H1 (cell line): ENCODE measurements at regions not wholly inside any gene's neighbourhood (a gene's known extent, or its start where the extent isn't known, plus 50 kb on each side); places are given as distances from the start of the nearest gene placed in this dataset.

ENCODE experiments used
- CTCF ChIA-PET: fragments of 300-600 bp; sonication (Branson Sonifier 250); formaldehyde crosslinking; loops from one replicate; lab custom pipeline; 2021; ENCODE audit not compliant: partially characterized antibody; lab: Charles Lee
- POLR2A ChIA-PET: fragments of 300-600 bp; sonication (Branson Sonifier 250); formaldehyde crosslinking; loops from one replicate; lab custom pipeline; 2021; ENCODE audit warnings: inconsistent platforms; ENCODE audit not compliant: partially characterized antibody; lab: Charles Lee
- DNase-seq, 2 experiments: peaks; one replicate each; pipeline versions ENCODE4 v3.0.0 to v3.0.0-alpha.2; 2010 to 2022; ENCODE audit warnings: low spot score in 2 of 2, low read depth in 1 of 2, mixed read lengths in 1 of 2
- FAIRE-seq: peaks from 2 replicates; lab custom pipeline; 2011; peaks lifted over from hg19 to GRCh38; lab: Jason Lieb, UNC
- H2AFZ ChIP-seq: 2 replicates; pipeline ENCODE4 v1.8.1; 2012; ENCODE audit warnings: low read length, inconsistent platforms
- H2AK5ac ChIP-seq: 2 replicates; pipeline ENCODE4 v1.6.1; 2013; ENCODE audit warnings: low read depth, low read length
- H2BK120ac ChIP-seq: replicated peaks from 2 replicates; pipeline ENCODE3; 2013; ENCODE audit warnings: low read depth, low read length, inconsistent platforms
- H2BK12ac ChIP-seq: 2 replicates; pipeline ENCODE4 v1.6.1; 2013; ENCODE audit warnings: low read depth, low read length
- H2BK15ac ChIP-seq: 2 replicates; pipeline ENCODE4 v1.6.1; 2013; ENCODE audit warnings: low read length
- H2BK20ac ChIP-seq: 2 replicates; pipeline ENCODE4 v1.6.1; 2013; ENCODE audit warnings: low read length
- H2BK5ac ChIP-seq: 2 replicates; pipeline ENCODE4 v1.6.1; 2013; ENCODE audit warnings: low read depth, low read length
- H3K14ac ChIP-seq: 2 replicates; pipeline ENCODE4 v1.6.1; 2013; ENCODE audit warnings: inconsistent platforms; ENCODE audit not compliant: insufficient read length
- H3K18ac ChIP-seq: 2 replicates; pipeline ENCODE4 v1.6.1; 2013; ENCODE audit warnings: low read length; ENCODE audit errors: extremely low read depth
- H3K23ac ChIP-seq: 2 replicates; pipeline ENCODE4 v1.6.1; 2013; ENCODE audit warnings: inconsistent platforms; ENCODE audit not compliant: insufficient read length
- H3K23me2 ChIP-seq: 2 replicates; pipeline ENCODE4 v1.6.1; 2013; ENCODE audit warnings: low read depth, low read length
- H3K27ac ChIP-seq: 2 replicates; pipeline ENCODE4 v1.6.1; 2011; ENCODE audit warnings: low read depth, low read length, inconsistent platforms
- H3K27me3 ChIP-seq, 4 experiments: replicated peaks in 1 of 4; 1 replicate in 1 of 4; 2 replicates in 3 of 4; pipeline versions ENCODE4 v1.6.1 to v1.8.1; 2011 to 2013; ENCODE audit warnings: low read length in 3 of 4, mild to moderate bottlenecking in 3 of 4, inconsistent platforms in 2 of 4, mixed read lengths in 2 of 4, moderate library complexity in 1 of 4; ENCODE audit not compliant: control insufficient read depth in 3 of 4, insufficient read depth in 3 of 4; ENCODE audit errors: extremely low read depth in 1 of 4
- H3K36me3 ChIP-seq, 4 experiments: 2 replicates each; pipeline versions ENCODE4 v1.6.1 to v1.8.1; 2011 to 2013; ENCODE audit warnings: mild to moderate bottlenecking in 4 of 4, low read length in 3 of 4, moderate library complexity in 2 of 4, control low read depth in 1 of 4, inconsistent platforms in 1 of 4; ENCODE audit not compliant: insufficient read depth in 4 of 4, control insufficient read depth in 2 of 4
- H3K4ac ChIP-seq: replicated peaks from 2 replicates; pipeline ENCODE3; 2013; ENCODE audit warnings: low read length, low read depth, mixed read lengths, inconsistent platforms; ENCODE audit not compliant: insufficient read length
- H3K4me1 ChIP-seq, 4 experiments: replicated peaks in 1 of 4; 1 replicate in 1 of 4; 2 replicates in 3 of 4; pipeline versions ENCODE4 v1.6.1 to v1.8.1; 2011 to 2013; ENCODE audit warnings: low read length in 3 of 4, inconsistent platforms in 2 of 4, mixed read lengths in 1 of 4; ENCODE audit not compliant: insufficient read depth in 4 of 4, control insufficient read depth in 3 of 4
- H3K4me2 ChIP-seq, 2 experiments: 2 replicates each; pipeline versions ENCODE4 v1.6.1 to v1.8.1; 2011 to 2013; ENCODE audit warnings: low read depth in 2 of 2, low read length in 2 of 2, control low read depth in 1 of 2, inconsistent platforms in 1 of 2, mild to moderate bottlenecking in 1 of 2; ENCODE audit not compliant: insufficient read depth in 1 of 2
- H3K4me3 ChIP-seq, 4 experiments: fragments of 200-600, 300-600 bp in 1 of 4; sonication (generic), shearing (Covaris generic), sonication (Bioruptor Twin) in 1 of 4; 2 replicates each; pipeline versions ENCODE4 v1.5.1 to v1.8.1; 2011 to 2016; ENCODE audit warnings: low read length in 4 of 4, low read depth in 3 of 4, control low read depth in 2 of 4, inconsistent platforms in 2 of 4, mild to moderate bottlenecking in 2 of 4, mixed read lengths in 1 of 4, moderate library complexity in 1 of 4; ENCODE audit not compliant: insufficient read depth in 2 of 4; ENCODE audit errors: extremely low read depth in 1 of 4
- H3K56ac ChIP-seq: replicated peaks from 2 replicates; pipeline ENCODE3; 2013; ENCODE audit warnings: low read depth, mild to moderate bottlenecking, mixed read lengths, low read length, inconsistent platforms; ENCODE audit not compliant: insufficient read length
- H3K79me1 ChIP-seq: 2 replicates; pipeline ENCODE4 v1.6.1; 2013; ENCODE audit warnings: low read depth, low read length, control low read depth
- H3K79me2 ChIP-seq, 2 experiments: 2 replicates each; pipeline versions ENCODE4 v1.6.1 to v1.8.1; 2012 to 2013; ENCODE audit warnings: low read length in 2 of 2, mild to moderate bottlenecking in 2 of 2, inconsistent platforms in 1 of 2; ENCODE audit not compliant: insufficient read depth in 2 of 2, control insufficient read depth in 1 of 2
- H3K9ac ChIP-seq, 4 experiments: replicated peaks in 1 of 4; 1 replicate in 1 of 4; 2 replicates in 3 of 4; pipeline versions ENCODE4 v1.6.1 to v1.8.1; 2011 to 2013; ENCODE audit warnings: low read depth in 3 of 4, low read length in 3 of 4, control low read depth in 2 of 4, mild to moderate bottlenecking in 2 of 4, moderate library complexity in 2 of 4, inconsistent platforms in 1 of 4; ENCODE audit errors: extremely low read depth in 1 of 4
- H3K9me3 ChIP-seq, 2 experiments: 2 replicates each; pipeline versions ENCODE4 v1.6.1 to v1.8.1; 2012 to 2013; ENCODE audit warnings: mild to moderate bottlenecking in 2 of 2, moderate library complexity in 2 of 2, control low read depth in 1 of 2, inconsistent platforms in 1 of 2, low read depth in 1 of 2, low read length in 1 of 2, mixed read lengths in 1 of 2; ENCODE audit not compliant: insufficient read depth in 2 of 2
- H4K20me1 ChIP-seq, 2 experiments: replicated peaks in 1 of 2; 2 replicates each; pipeline versions ENCODE3 to v1.8.1; 2011 to 2013; ENCODE audit warnings: inconsistent platforms in 2 of 2, low read length in 2 of 2, mild to moderate bottlenecking in 1 of 2; ENCODE audit not compliant: insufficient read depth in 2 of 2, control insufficient read depth in 1 of 2
- H4K5ac ChIP-seq: 2 replicates; pipeline ENCODE4 v1.6.1; 2013; ENCODE audit warnings: low read length, low read depth, mixed read lengths, inconsistent platforms; ENCODE audit not compliant: insufficient read length
- H4K8ac ChIP-seq: 2 replicates; pipeline ENCODE4 v1.8.0; 2013; ENCODE audit warnings: mild to moderate bottlenecking, moderate library complexity, low read length, inconsistent platforms; ENCODE audit not compliant: insufficient read depth; ENCODE audit errors: extremely low read depth
- H4K91ac ChIP-seq: replicated peaks from 2 replicates; pipeline ENCODE3; 2013; ENCODE audit warnings: low read length, mixed read lengths, inconsistent platforms; ENCODE audit not compliant: insufficient read length
- HDAC2 ChIP-seq, 2 experiments: fragments of 300-600 bp in 1 of 2; sonication (generic) in 1 of 2; IDR thresholded peaks; 2 replicates each; pipeline ENCODE4 v1.6.1; 2011 to 2012; ENCODE audit warnings: low read depth in 2 of 2, low read length in 2 of 2, mild to moderate bottlenecking in 2 of 2, moderate library complexity in 2 of 2, borderline replicate concordance in 1 of 2, inconsistent platforms in 1 of 2
- KDM1A ChIP-seq: fragments of 200-600, 300-600 bp; sonication (generic); IDR thresholded peaks from 2 replicates; pipeline ENCODE4 v1.7.1; 2016; ENCODE audit warnings: mild to moderate bottlenecking, low read length, borderline replicate concordance
- NRF1 ChIP-seq: IDR thresholded peaks from 2 replicates; pipeline ENCODE4 v1.6.1; 2011; ENCODE audit warnings: mild to moderate bottlenecking, low read depth, low read length, improper control_type of control experiment
- POU5F1 ChIP-seq: IDR thresholded peaks from 2 replicates; pipeline ENCODE4 v1.6.1; 2011; ENCODE audit warnings: low read depth, mild to moderate bottlenecking, low read length, moderate library complexity
- ZNF274 ChIP-seq: IDR thresholded peaks from 2 replicates; pipeline ENCODE4 v1.7.0; 2012; ENCODE audit warnings: low read length, borderline replicate concordance; ENCODE audit errors: extremely low read depth
- WGBS, 2 experiments: shearing (Covaris generic) in 1 of 2; methylation state at CpG; one replicate each; pipeline versions ENCODE4 v1.1.6 to v1.1.7; 2013 to 2015; ENCODE audit warnings: low lambda C conversion rate in 2 of 2, mixed read lengths in 2 of 2, inconsistent platforms in 1 of 2, low coverage in 1 of 2, missing lambda C conversion rate in 1 of 2; ENCODE audit not compliant: insufficient replicate concordance in 2 of 2, insufficient coverage in 1 of 2, insufficient read length in 1 of 2; ENCODE audit errors: extremely low coverage in 1 of 2, missing lambda C conversion rate in 1 of 2; 5-methylcytosine and 5-hydroxymethylcytosine counted together

- Histone ChIP-seq H2AFZ (no peak overlapping the region), H3K79me2 (no peaks in the 10 kb centered on the region), H2BK15ac (peak overlapping the region; percentile 22; the same call in 1 of the 2 replicates), H3K36me3 (no peaks in the 10 kb centered on the region), H3K9me3 (peaks cover 0 to 5% of the 10 kb centered on the region in 2 experiments; a peak in 1 of 4 replicates), H3K4ac (no peak overlapping the region), H3K9ac (no peak overlapping the region), H3K56ac (no peak overlapping the region), H4K5ac (no peak overlapping the region), H3K23me2 (no peaks in the 10 kb centered on the region), H2BK20ac (no peak overlapping the region), H3K4me2 (no peak overlapping the region), H2AK5ac (no peak overlapping the region), H2BK120ac (no peak overlapping the region), H4K91ac (no peak overlapping the region), H3K27ac (no peak overlapping the region), H3K79me1 (no peaks in the 10 kb centered on the region), H3K4me3 (no peak overlapping the region), H3K14ac (no peak overlapping the region), H4K20me1 (no peaks in the 10 kb centered on the region), H4K8ac (no peak overlapping the region), H2BK12ac (no peak overlapping the region), H2BK5ac (no peak overlapping the region), H3K18ac (no peak overlapping the region), H3K27me3 (no peaks in the 10 kb centered on the region), H3K23ac (no peak overlapping the region), H3K4me1 (no peaks in the 10 kb centered on the region)
- DNase-seq (no peak), FAIRE-seq (no peak)
- ChIA-PET POLR2A (no interaction called here), CTCF (interaction anchor here (1.3 to 1.7 kb wide), 2 partner anchors 16 to 25 kb away, joined by 3 to 4 read pairs; no protein-coding TSS in a partner anchor)
- 95% methylated on average over 9 of the region's 34 CpGs; no CpG with 5 or more reads in 1 of the 2 experiments for WGBS, 2 experiments
- no peak for TF ChIP-seq HDAC2 (IDR thresholded peaks at IDR 0.05; ENCODE audit: borderline replicate concordance in 1 of 2, low read depth in 2 of 2, low read length in 2 of 2)
- TF ChIP-seq NRF1 = no peak
- no peak for TF ChIP-seq KDM1A
- no peak for TF ChIP-seq ZNF274
- no peak for TF ChIP-seq POU5F1
Observed at GRCh38 chr9:95729046-95729445, 146.4 kb upstream of the ERCC6L2 start.
